ENCODE measurements at regions not wholly inside any gene's neighbourhood (a gene's known extent, or its start where the extent isn't known, plus 50 kb on each side); places are given as distances from the start of the nearest gene placed in this dataset.

DNA sequence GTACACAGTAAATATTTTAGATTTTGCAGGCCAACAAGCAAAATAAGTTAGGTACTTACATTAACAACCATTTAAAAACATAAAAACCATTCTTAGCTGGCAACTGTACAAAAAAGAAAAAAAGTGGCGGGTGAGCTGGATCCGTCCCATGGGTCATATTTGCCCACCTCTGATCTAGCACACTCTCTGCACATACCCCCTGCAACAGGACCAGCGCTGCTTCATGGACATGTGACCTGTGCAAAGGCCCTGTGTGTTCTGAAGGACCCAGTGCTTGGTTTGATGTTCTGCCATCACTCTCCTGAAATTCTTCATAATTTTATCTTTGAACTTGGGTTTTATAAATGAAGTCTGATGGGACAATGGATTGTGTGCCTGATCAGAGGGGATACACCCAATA lies 72.5 kb upstream of the ACAN start:
- WGBS, 2 experiments (ENCODE audit: low coverage in 1 of 2, low lambda C conversion rate in 2 of 2, missing lambda C conversion rate in 2 of 2): 37 to 58% methylated on average over 3 of the region's 3 CpGs
- Histone ChIP-seq H3K9me2 (ENCODE audit: insufficient read depth) (no peaks in the 10 kb centered on the region), H3K4me3 (no peak overlapping the region), H3K9me3 (ENCODE audit: low read depth) (no peaks in the 10 kb centered on the region), H3K27ac (no peak overlapping the region), H3K9ac (no peak overlapping the region), H3K79me2 (ENCODE audit: insufficient read depth) (no peaks in the 10 kb centered on the region), H2AFZ (no peak overlapping the region), H3F3A (ENCODE audit: insufficient read depth) (no peaks in the 10 kb centered on the region), H3K4me2 (ENCODE audit: unreplicated experiment) (no peak overlapping the region), H3K36me3 (ENCODE audit: low read depth) (no peaks in the 10 kb centered on the region), H4K20me1 (ENCODE audit: insufficient read depth) (no peaks in the 10 kb centered on the region), H3K4me1 (ENCODE audit: insufficient read depth) (no peaks in the 10 kb centered on the region), H3K27me3 (replicated peaks; ENCODE audit: insufficient read depth) (peaks cover 26% of the 10 kb centered on the region)
- in situ Hi-C loops (cut with MboI): no loop called here
- no peak for DNase-seq
- TF ChIP-seq EZH2phosphoT487 (IDR thresholded peaks at IDR 0.05; ENCODE audit: insufficient read depth, low read depth) (no peak), EZH2 (IDR thresholded peaks at IDR 0.05; ENCODE audit: insufficient read depth, poor library complexity, severe bottlenecking) (no peak)

DNA sequence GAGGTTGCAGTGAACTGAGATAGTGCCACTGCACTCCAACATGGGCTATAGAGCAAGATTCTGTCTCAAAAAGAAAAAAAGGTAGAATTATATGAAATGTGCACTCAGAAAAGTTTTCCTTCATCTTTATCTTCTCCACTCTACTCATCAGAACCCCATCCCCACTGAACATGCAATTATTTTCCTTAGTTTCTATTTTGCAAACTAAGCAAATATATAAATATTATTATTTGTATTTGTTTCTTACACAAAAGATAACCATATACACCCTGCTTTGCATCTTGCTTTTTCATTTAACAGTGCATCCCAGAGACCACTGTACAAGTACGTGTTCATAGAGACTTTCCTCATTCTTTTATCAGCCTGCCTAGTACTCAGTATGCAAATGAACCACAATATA lies 68.0 kb upstream of the ACAN start:
- no peak overlapping the region for H3K4me3 ChIP-seq
- H3K9ac ChIP-seq: no peak overlapping the region
- H3K27me3 ChIP-seq (replicated peaks; ENCODE audit: insufficient read depth): peaks cover 53% of the 10 kb centered on the region
- no peaks in the 10 kb centered on the region for H3K9me3 ChIP-seq (ENCODE audit: low read depth)
- TF ChIP-seq EZH2 (IDR thresholded peaks at IDR 0.05; ENCODE audit: insufficient read depth, poor library complexity, severe bottlenecking): no peak
- TF ChIP-seq EZH2phosphoT487 (IDR thresholded peaks at IDR 0.05; ENCODE audit: insufficient read depth, low read depth): no peak
- H3F3A ChIP-seq (ENCODE audit: insufficient read depth): no peaks in the 10 kb centered on the region
- H3K79me2 ChIP-seq (ENCODE audit: insufficient read depth): no peaks in the 10 kb centered on the region
- DNase-seq: no peak
- in situ Hi-C loops (cut with MboI): no loop called here
- H2AFZ ChIP-seq: no peak overlapping the region
- no peaks in the 10 kb centered on the region for H4K20me1 ChIP-seq (ENCODE audit: insufficient read depth)
- H3K36me3 ChIP-seq (ENCODE audit: low read depth): no peaks in the 10 kb centered on the region
- WGBS, 2 experiments (ENCODE audit: low coverage in 1 of 2, low lambda C conversion rate in 2 of 2, missing lambda C conversion rate in 2 of 2): 23 to 26% methylated on average over 1 of the region's 1 CpG
- H3K27ac ChIP-seq: no peak overlapping the region
- H3K4me2 ChIP-seq (ENCODE audit: unreplicated experiment): no peak overlapping the region
- no peaks in the 10 kb centered on the region for H3K9me2 ChIP-seq (ENCODE audit: insufficient read depth)
- no peaks in the 10 kb centered on the region for H3K4me1 ChIP-seq (ENCODE audit: insufficient read depth)

DNA sequence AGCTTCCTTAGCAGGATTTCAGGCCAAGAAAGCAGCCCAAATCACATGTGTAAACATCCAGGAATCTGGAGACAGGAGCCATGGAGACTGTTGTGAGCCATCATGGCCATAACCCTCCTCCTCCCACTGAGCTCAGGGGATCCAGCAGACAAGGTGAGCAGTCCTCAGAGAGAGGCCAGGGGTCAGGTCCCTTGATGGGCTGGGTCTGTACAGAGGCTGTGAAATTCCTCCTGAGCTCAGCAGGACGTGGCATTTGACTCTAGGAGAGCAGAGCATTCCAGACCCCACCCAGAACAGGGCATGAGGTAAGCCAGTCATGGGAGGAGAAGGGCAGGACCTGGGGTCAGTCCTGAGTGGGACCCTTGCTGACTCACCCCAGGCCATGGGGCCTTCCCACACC lies 67.0 kb upstream of the ACAN start:
- TF ChIP-seq EZH2 (IDR thresholded peaks at IDR 0.05; ENCODE audit: insufficient read depth, poor library complexity, severe bottlenecking) (no peak), EZH2phosphoT487 (IDR thresholded peaks at IDR 0.05; ENCODE audit: insufficient read depth, low read depth) (no peak)
- Histone ChIP-seq H3K4me3 (no peak overlapping the region), H3K9ac (no peak overlapping the region), H3K27ac (no peak overlapping the region), H4K20me1 (ENCODE audit: insufficient read depth) (no peaks in the 10 kb centered on the region), H2AFZ (no peak overlapping the region), H3K9me2 (ENCODE audit: insufficient read depth) (no peaks in the 10 kb centered on the region), H3K4me1 (ENCODE audit: insufficient read depth) (no peaks in the 10 kb centered on the region), H3K9me3 (ENCODE audit: low read depth) (no peaks in the 10 kb centered on the region), H3K79me2 (ENCODE audit: insufficient read depth) (no peaks in the 10 kb centered on the region), H3F3A (ENCODE audit: insufficient read depth) (no peaks in the 10 kb centered on the region), H3K27me3 (replicated peaks; ENCODE audit: insufficient read depth) (peaks cover 59% of the 10 kb centered on the region), H3K36me3 (ENCODE audit: low read depth) (no peaks in the 10 kb centered on the region), H3K4me2 (ENCODE audit: unreplicated experiment) (no peak overlapping the region)
- DNase-seq: no peak
- in situ Hi-C loops (cut with MboI): no loop called here
- 0 to 20% methylated on average over 1 of the region's 1 CpG for WGBS, 2 experiments (ENCODE audit: low coverage in 1 of 2, low lambda C conversion rate in 2 of 2, missing lambda C conversion rate in 2 of 2)

DNA sequence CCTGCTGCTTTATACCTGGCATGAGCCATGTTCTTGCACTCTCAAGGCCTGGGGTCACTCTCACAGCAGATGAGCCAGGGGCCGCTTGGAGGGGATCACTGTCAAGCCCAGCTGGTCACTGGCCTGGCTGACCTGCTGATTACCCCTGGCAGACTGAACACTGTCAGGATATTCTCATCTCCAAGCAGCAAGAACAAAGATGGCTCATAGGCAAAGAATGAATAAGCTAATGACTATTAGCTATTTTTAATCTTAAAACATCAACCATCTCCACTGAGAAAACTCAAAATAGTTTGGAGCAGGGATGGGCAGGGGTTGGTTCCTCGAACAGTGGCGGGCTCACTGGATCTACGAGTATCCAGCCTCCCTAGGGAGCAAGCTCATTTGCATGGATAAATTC lies 64.4 kb upstream of the ACAN start:
- no peak overlapping the region for H3K9ac ChIP-seq
- H4K20me1 ChIP-seq (ENCODE audit: insufficient read depth): no peaks in the 10 kb centered on the region
- no peaks in the 10 kb centered on the region for H3K36me3 ChIP-seq (ENCODE audit: low read depth)
- no peaks in the 10 kb centered on the region for H3K4me1 ChIP-seq (ENCODE audit: insufficient read depth)
- in situ Hi-C loops (cut with MboI): no loop called here
- 27 to 34% methylated on average over 4 of the region's 4 CpGs for WGBS, 2 experiments (ENCODE audit: low coverage in 1 of 2, low lambda C conversion rate in 2 of 2, missing lambda C conversion rate in 2 of 2)
- no peak overlapping the region for H3K4me3 ChIP-seq
- no peaks in the 10 kb centered on the region for H3K9me3 ChIP-seq (ENCODE audit: low read depth)
- DNase-seq: peak; percentile 10
- H3K27me3 ChIP-seq (replicated peaks; ENCODE audit: insufficient read depth): peaks cover 79% of the 10 kb centered on the region
- TF ChIP-seq EZH2 (IDR thresholded peaks at IDR 0.05; ENCODE audit: insufficient read depth, poor library complexity, severe bottlenecking) (no peak), EZH2phosphoT487 (IDR thresholded peaks at IDR 0.05; ENCODE audit: insufficient read depth, low read depth) (no peak)
- no peak overlapping the region for H3K4me2 ChIP-seq (ENCODE audit: unreplicated experiment)
- no peak overlapping the region for H2AFZ ChIP-seq
- no peak overlapping the region for H3K27ac ChIP-seq
- no peaks in the 10 kb centered on the region for H3K79me2 ChIP-seq (ENCODE audit: insufficient read depth)
- H3K9me2 ChIP-seq (ENCODE audit: insufficient read depth): no peaks in the 10 kb centered on the region
- no peaks in the 10 kb centered on the region for H3F3A ChIP-seq (ENCODE audit: insufficient read depth)

DNA sequence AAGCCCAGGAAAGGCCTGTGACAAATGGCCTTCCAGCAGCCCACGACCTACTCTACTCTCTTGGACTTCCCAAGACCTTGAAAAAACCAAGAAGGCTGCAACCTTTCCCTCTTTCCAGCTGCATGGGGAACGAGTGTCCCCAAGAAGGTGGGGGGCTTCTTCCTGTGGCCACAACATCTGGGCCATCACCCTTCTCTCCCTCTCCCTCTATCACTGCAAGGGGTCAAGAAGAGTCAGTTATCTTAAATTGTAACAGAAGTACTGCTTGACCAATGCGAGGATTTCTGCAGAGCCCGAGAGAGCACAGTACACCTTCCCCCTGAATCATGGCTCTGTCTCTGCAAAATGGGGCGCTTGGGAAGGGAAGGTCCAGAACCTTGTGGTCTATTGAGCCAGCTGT lies 63.7 kb upstream of the ACAN start:
- Histone ChIP-seq H3F3A (ENCODE audit: insufficient read depth) (no peaks in the 10 kb centered on the region), H4K20me1 (ENCODE audit: insufficient read depth) (no peaks in the 10 kb centered on the region), H2AFZ (no peak overlapping the region), H3K4me3 (no peak overlapping the region), H3K27ac (no peak overlapping the region), H3K36me3 (ENCODE audit: low read depth) (no peaks in the 10 kb centered on the region), H3K9me3 (ENCODE audit: low read depth) (no peaks in the 10 kb centered on the region), H3K4me2 (ENCODE audit: unreplicated experiment) (no peak overlapping the region), H3K9ac (no peak overlapping the region), H3K9me2 (ENCODE audit: insufficient read depth) (no peaks in the 10 kb centered on the region), H3K27me3 (replicated peaks; ENCODE audit: insufficient read depth) (peaks cover 78% of the 10 kb centered on the region), H3K79me2 (ENCODE audit: insufficient read depth) (no peaks in the 10 kb centered on the region), H3K4me1 (ENCODE audit: insufficient read depth) (no peaks in the 10 kb centered on the region)
- WGBS, 2 experiments (ENCODE audit: low coverage in 1 of 2, low lambda C conversion rate in 2 of 2, missing lambda C conversion rate in 2 of 2): 56% methylated on average over 5 of the region's 5 CpGs
- no peak for DNase-seq
- TF ChIP-seq EZH2phosphoT487 (IDR thresholded peaks at IDR 0.05; ENCODE audit: insufficient read depth, low read depth): no peak
- no peak for TF ChIP-seq EZH2 (IDR thresholded peaks at IDR 0.05; ENCODE audit: insufficient read depth, poor library complexity, severe bottlenecking)
- in situ Hi-C loops (cut with MboI): no loop called here

All from GM23248 (cell line).